Renal cortical epithelial cell (primary cell): ENCODE measurements at regions not wholly inside any gene's neighbourhood (a gene's known extent, or its start where the extent isn't known, plus 50 kb on each side); places are given as distances from the start of the nearest gene placed in this dataset.

ENCODE experiments used
- DNase-seq: peaks from one replicate; pipeline ENCODE4 v3.0.0-alpha.2; 2011; ENCODE audit warnings: low read depth

DNA sequence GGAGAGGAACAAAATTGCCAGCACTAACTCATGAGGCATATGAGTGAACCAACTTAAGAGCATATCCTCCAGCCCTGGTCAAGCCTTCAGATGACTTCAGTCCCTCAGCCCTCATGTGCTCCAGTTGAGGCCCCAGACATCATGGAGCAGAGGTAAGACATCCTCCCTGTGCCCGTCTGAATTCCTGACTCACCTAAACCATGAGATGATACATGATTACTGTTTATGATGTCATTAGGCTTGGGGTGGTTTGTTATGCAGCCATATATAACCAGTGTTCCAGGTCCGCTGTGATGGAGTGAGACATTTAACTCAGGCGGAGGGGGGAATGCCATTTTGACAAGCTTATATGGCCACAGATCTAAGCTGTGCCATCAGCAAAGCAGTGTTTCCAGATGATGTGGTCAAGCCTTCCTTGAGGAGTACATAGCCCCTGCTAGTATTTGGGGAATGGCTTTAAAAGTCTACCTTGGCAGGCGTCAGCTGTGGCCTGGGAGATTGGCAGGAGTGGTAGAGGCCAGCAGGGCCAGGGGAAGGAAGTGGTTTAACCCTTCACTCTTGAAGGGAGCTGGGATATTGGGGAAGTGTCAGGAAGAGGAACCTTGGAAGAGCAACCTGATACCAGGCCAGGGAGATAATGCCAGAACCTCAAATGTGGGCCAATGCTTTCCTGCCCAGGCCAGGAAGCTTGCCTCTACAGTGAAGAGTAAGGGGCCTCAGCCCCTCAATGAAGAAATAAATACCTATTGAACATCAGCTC, 343.0 kb upstream of the PODXL start:
- DNase-seq: no peak

DNA sequence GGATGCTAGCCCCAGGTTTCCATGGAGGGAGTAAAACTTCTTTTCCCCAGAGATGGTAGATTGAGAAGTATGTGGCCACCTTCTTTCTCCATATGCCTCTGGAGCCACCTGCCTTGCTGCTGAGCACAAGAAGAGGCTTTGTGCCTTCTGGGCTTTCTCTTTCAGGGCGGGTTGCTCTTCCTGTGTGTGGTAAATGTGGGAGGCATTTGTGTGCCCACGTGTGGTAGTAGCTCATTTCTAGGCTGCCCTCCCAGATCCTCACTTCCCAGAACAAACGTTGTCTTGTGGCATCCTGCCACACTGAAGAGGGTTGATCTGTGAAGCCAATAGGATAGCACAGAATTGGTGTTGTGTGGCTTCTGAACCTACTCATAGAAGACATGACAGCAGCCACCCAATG, 342.0 kb upstream of the PODXL start:
- peak; percentile 43 for DNase-seq

DNA sequence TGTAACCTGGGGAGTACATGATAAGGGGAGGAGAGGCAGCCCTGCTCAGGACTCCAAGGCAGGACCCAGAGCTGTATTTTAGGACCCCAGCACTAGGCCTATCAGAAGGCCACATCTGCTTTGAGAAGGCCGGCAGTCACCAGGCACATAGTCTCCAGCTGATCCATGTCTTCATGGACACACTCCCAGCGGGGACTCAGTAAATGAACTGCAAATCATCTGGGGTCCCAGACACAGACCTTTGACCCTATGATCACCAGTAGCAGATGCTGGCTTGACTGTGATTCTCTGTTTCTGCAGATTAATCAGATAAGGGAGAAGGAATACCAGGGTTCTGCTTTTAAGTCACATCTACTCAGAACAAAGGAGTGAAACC, 341.4 kb upstream of the PODXL start:
- no peak for DNase-seq

GRCh38 chr7:131897016-131897789, 340.8 kb upstream of the PODXL start:
- DNase-seq: peak; percentile 84

GRCh38 chr7:131896165-131896863, 339.9 kb upstream of the PODXL start:
- DNase-seq: peak; percentile 88

DNA sequence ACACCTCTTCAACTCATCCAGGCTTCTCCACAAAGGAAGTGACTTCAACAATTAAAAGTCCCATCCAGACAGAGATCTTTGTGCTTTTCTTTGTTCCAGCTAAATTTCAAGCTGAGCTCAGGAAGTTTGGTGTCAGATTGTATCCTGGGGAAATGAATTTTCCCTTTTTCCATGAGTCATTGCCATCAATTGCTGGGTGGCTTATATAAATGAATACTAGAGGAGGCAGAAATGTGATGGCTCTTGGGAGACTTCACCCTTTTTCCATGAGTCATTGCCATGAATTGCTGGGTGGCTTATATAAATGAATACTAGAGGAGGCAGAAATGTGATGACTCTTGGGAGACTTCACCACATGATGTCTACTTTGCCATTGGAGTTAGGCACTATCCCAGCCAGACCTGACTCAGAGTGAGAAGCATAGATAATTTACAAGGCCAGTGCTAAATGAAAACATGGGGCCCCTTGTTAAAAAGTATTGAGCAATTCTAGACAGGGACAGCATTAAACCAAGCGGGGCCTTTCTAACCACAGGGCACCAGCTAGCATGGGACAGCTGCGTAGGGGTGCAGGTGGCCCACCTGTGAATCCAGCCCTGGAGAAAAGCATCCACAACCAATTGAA, 339.2 kb upstream of the PODXL start:
- DNase-seq: peak; percentile 98

DNA sequence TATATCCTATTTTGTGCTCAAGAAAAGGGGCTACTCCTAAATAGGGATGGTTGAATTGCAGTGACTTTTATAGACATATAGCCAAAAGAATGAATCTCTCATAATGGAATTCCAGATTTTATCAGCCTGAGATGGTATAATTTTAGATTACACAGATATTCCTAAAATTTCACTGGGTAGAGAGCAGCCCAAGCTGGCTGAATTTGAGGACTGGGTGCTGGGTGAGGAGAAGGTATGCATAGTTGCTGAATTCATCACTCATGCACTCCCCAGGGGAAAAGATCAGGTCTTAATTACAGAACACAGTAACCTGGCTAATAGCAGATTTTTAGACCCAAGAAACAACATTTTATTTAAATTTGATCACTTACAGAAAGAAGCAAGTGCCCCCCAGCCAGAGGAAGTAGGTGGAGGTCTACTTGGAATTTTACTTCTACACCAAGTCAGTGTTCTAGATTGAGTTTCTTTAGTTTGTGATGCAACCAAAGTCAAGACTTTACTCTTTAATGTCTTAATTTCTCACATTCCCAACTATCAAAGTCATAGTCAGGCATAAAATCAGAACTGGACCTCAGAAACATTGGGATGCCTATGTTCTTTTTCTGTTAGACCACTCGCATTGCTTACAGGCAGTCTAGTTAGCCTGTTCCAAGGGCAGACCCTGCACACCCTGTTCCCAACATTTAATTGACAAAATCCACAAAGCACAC, 337.4 kb upstream of the PODXL start:
- peak; percentile 16 for DNase-seq

- DNase-seq: no peak
Observed at GRCh38 chr7:131890176-131890575, 333.7 kb upstream of the PODXL start.

DNA sequence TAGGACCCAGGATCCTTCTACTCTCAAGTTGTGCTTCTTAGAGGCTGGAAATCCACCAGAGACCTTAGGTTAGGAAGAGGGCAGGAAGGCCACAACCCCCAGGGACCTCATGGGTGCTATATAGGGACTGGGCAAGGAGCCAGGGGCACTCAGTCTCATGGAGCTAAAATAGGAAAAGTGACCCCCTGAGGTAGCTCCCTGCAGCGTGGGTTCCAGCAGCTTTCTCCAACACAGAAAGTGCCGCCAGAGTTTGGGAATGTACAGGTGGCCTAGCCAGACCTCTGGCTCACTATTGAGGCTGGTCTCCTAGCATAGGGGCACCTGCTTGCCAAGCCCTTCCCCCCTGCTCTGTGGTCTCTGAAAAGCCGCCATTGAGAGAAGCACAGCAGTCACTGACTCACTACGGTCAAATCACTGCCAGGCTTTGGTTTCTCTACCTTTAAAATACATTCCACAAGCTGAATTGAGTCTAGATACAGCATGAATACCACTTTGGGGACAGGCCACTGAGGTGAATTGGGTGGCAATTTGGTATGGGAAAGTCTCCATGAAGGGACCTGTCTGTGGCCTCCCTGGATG, 333.2 kb upstream of the PODXL start:
- DNase-seq: no peak

GRCh38 chr7:131883769-131884168, 327.3 kb upstream of the PODXL start:
- DNase-seq: no peak

GRCh38 chr7:131883196-131883595, 326.8 kb upstream of the PODXL start:
- no peak for DNase-seq

DNA sequence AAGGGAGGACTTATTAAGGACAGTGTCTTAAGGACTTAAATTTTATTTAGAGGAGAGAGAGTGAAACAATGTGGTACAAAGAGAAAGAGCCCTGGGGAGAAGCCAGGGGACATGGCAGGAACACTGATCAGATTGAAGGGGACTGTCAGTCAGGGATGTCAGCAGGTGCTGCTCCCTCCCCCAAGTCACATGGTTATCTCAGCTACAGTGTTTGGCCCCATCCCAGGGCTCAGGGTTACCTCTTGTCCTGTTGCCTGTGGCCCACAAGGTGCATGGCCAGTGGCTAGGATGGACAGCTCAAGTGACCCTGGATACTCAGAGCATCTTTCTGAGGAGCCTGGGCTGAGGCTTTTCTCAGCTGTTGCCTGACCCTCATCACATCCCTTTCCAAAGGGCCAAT, 325.9 kb upstream of the PODXL start:
- no peak for DNase-seq

DNA sequence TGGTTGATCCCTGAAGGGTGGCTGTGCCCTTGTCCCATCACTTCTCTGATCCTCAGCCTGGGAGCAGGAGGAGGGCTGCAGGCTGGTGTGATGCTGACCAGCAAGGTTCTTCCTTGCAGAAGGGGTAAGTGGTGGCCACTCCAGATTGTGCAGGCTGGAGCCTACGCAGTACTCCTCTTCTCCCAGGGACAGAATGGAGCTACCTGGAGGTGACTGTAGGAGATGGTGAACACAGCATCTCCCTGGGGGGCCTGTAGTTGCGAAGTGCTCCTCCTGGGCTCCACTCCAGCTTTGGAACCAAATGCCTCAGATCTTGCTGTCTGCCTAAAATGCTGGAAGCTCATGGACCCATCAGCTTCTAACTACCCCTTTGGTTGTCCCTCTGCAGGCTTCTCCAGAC, 323.6 kb upstream of the PODXL start:
- no peak for DNase-seq

GRCh38 chr7:131879424-131879823, 323.0 kb upstream of the PODXL start:
- no peak for DNase-seq

DNA sequence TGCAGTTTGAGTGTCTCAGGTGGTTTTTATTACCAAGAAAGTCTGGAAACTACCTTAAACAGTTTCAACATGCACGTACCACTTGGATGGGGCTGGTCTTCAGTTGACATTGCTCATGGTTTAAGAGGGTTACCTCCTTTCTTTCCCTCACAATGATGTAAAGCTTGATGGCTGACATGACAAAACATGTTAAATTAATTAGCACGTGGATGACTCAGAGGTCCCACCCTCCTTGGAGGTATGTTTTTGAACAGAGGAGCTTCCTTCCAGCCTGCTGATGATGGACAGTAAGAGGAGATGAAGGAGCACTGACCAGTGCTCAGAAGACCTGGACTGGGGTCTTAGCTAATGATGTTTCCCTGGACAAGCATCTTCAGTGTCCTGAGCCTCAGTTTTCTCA, 322.3 kb upstream of the PODXL start:
- DNase-seq: no peak

DNA sequence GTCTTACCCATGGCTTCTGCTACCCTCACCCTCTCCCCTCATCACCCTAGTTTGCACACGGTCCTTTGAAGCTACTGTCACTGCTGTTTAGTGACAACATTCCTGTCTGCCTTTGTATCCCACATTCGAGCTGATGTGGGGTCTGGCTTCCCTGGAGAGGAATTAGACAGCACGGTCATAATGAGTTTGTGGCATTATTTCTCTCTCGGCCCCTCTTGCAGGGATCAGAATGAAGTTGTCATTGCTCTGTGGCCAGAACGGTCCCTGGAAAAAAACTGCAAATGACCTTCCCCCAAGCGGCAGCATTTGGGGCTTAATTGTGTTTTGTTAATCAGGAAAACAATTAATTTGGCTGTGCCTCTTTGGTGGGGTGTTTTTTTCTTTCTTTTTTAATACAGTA, 317.2 kb upstream of the PODXL start:
- no peak for DNase-seq

DNA sequence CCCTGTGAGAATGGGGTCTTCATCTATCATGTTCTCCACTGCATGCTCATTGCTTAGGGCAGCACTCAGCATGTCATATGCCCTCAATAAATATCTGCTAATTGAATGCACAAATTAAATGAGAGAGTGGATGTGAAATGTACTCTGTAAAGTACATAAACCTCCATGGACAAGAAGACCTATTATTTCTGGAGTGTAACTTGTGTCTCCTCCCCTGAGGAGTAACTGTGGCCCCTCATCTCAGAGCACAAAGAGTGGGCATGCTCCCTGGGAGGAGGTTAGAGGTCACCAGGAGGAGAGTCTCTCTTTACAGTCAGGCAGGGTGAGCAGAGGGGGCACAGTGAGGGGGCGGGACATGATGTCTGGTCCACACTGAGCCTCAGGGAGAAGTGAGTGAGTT, 313.6 kb upstream of the PODXL start:
- DNase-seq: no peak

GRCh38 chr7:131869169-131869844, 312.9 kb upstream of the PODXL start:
- no peak for DNase-seq

- no peak for DNase-seq
Observed at GRCh38 chr7:131867461-131867860, 311.0 kb upstream of the PODXL start.

DNA sequence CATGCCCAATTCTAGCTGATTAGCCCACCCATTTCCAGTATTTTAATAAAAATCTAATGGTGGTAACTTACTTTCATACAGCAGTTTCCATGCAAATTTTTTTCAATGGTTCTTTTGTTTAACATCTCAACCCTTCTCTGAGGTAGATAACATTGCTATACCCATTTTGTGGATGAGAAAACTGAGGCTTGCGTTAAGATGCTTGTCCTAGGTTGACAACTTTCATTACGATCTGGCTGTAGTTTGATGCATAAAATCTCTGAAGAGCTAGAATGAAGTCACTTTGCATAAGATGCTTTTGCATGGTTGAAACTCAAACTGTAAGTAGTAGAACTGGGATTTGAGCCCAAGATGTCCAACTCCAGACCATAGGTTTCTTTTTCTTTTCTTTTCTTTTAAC, 309.5 kb upstream of the PODXL start:
- DNase-seq: no peak
